Progenitor cell of endocrine pancreas (in vitro differentiated cells): ENCODE measurements at regions not wholly inside any gene's neighbourhood (a gene's known extent, or its start where the extent isn't known, plus 50 kb on each side); places are given as distances from the start of the nearest gene placed in this dataset.

Experiments used
- DNase-seq: peaks from one replicate; pipeline ENCODE4 v3.0.0; 2021; ENCODE audit warnings: low spot score; ENCODE audit not compliant: unreplicated experiment
- H3K27ac Mint-ChIP-seq: 2 replicates; pipeline ENCODE4 v1.8.0; 2021; ENCODE audit warnings: mild to moderate bottlenecking, moderate library complexity, mixed read lengths
- H3K27me3 Mint-ChIP-seq: 2 replicates; pipeline ENCODE4 v1.8.0; 2021; ENCODE audit warnings: mixed read lengths
- H3K36me3 Mint-ChIP-seq: 2 replicates; pipeline ENCODE4 v1.8.0; 2022; ENCODE audit warnings: mixed read lengths; ENCODE audit not compliant: insufficient read depth
- H3K4me1 Mint-ChIP-seq: 2 replicates; pipeline ENCODE4 v1.8.0; 2021; ENCODE audit warnings: low read depth, mixed read lengths
- H3K4me3 Mint-ChIP-seq: 2 replicates; pipeline ENCODE4 v1.8.0; 2021; ENCODE audit warnings: low read depth, mild to moderate bottlenecking, moderate library complexity, mixed read lengths
- H3K9me3 Mint-ChIP-seq: 2 replicates; pipeline ENCODE4 v1.8.0; 2021; ENCODE audit warnings: low read depth, mixed read lengths
- CTCF ChIP-seq: fragments of 200-600 bp; sonication (generic); IDR thresholded peaks from one replicate; pipeline ENCODE4 v1.5.0; 2021; ENCODE audit warnings: antibody characterized with exemption, mild to moderate bottlenecking; ENCODE audit not compliant: unreplicated experiment

- H3K4me3 Mint-ChIP-seq = no peak overlapping the region
- no peak overlapping the region for H3K27ac Mint-ChIP-seq
- peaks cover 18% of the 10 kb centered on the region for H3K4me1 Mint-ChIP-seq
- H3K36me3 Mint-ChIP-seq = no peaks in the 10 kb centered on the region
- peaks cover 27% of the 10 kb centered on the region for H3K27me3 Mint-ChIP-seq
- TF ChIP-seq CTCF = no peak
- peaks cover 10% of the 10 kb centered on the region for H3K9me3 Mint-ChIP-seq
- no peak for DNase-seq
Measured at GRCh38 chr16:54459509-54460262, 173.1 kb upstream of the IRX3 start.

- H3K4me1 Mint-ChIP-seq = peaks cover 18% of the 10 kb centered on the region
- H3K36me3 Mint-ChIP-seq = no peaks in the 10 kb centered on the region
- no peak overlapping the region for H3K27ac Mint-ChIP-seq
- DNase-seq = no peak
- TF ChIP-seq CTCF = no peak
- no peak overlapping the region for H3K4me3 Mint-ChIP-seq
- peaks cover 32% of the 10 kb centered on the region for H3K27me3 Mint-ChIP-seq
- peaks cover 7% of the 10 kb centered on the region for H3K9me3 Mint-ChIP-seq
Measured at GRCh38 chr16:54458923-54459322, 172.3 kb upstream of the IRX3 start.

GRCh38 chr16:54456291-54456690, 169.7 kb upstream of the IRX3 start:
- DNase-seq = no peak
- no peak overlapping the region for H3K27ac Mint-ChIP-seq
- no peak for TF ChIP-seq CTCF
- H3K4me3 Mint-ChIP-seq = no peak overlapping the region
- H3K4me1 Mint-ChIP-seq = peaks cover 18% of the 10 kb centered on the region
- H3K36me3 Mint-ChIP-seq = no peaks in the 10 kb centered on the region
- no peaks in the 10 kb centered on the region for H3K9me3 Mint-ChIP-seq
- peaks cover 38% of the 10 kb centered on the region for H3K27me3 Mint-ChIP-seq

GRCh38 chr16:54455030-54455725, 168.6 kb upstream of the IRX3 start:
- no peaks in the 10 kb centered on the region for H3K9me3 Mint-ChIP-seq
- H3K27ac Mint-ChIP-seq = no peak overlapping the region
- DNase-seq = no peak
- no peak overlapping the region for H3K4me3 Mint-ChIP-seq
- H3K27me3 Mint-ChIP-seq = peaks cover 42% of the 10 kb centered on the region
- peaks cover 18% of the 10 kb centered on the region for H3K4me1 Mint-ChIP-seq
- H3K36me3 Mint-ChIP-seq = no peaks in the 10 kb centered on the region
- TF ChIP-seq CTCF = no peak

- Mint-ChIP-seq H3K4me1 (peaks cover 18% of the 10 kb centered on the region), H3K4me3 (no peak overlapping the region), H3K36me3 (no peaks in the 10 kb centered on the region), H3K27me3 (peaks cover 42% of the 10 kb centered on the region), H3K27ac (no peak overlapping the region), H3K9me3 (no peaks in the 10 kb centered on the region)
- DNase-seq = no peak
- TF ChIP-seq CTCF = no peak
Measured at GRCh38 chr16:54454616-54455015, 168.0 kb upstream of the IRX3 start.
